Liver (tissue), 3 donors: ENCODE measurements at regions not wholly inside any gene's neighbourhood (a gene's known extent, or its start where the extent isn't known, plus 50 kb on each side); places are given as distances from the start of the nearest gene placed in this dataset.

ENCODE experiments used
- ATF3 ChIP-seq: IDR thresholded peaks from 2 replicates; pipeline ENCODE4 v1.6.1; 2016; ENCODE audit warnings: antibody characterized with exemption
- CTCF ChIP-seq: fragments of 150-350 bp; IDR thresholded peaks from 2 replicates; pipeline ENCODE4 v1.5.1; 2017; ENCODE audit warnings: improper control_type of control experiment, low read depth, low read length; ENCODE audit not compliant: missing input control
- EGR1 ChIP-seq, 2 donors: IDR thresholded peaks; 2 replicates each; pipeline ENCODE4 v1.6.1; 2016 to 2018; ENCODE audit warnings: antibody characterized with exemption in 2 of 2, low read depth in 2 of 2
- FOXA1 ChIP-seq: IDR thresholded peaks from 2 replicates; pipeline ENCODE4 v1.6.1; 2016; ENCODE audit warnings: antibody characterized with exemption
- HNF4G ChIP-seq: IDR thresholded peaks from 2 replicates; pipeline ENCODE4 v1.6.1; 2016; ENCODE audit warnings: antibody characterized with exemption
- JUND ChIP-seq, 2 donors: IDR thresholded peaks; 2 replicates each; pipeline ENCODE4 v1.6.1; 2016; ENCODE audit warnings: antibody characterized with exemption in 2 of 2
- MAX ChIP-seq: IDR thresholded peaks from 2 replicates; pipeline ENCODE4 v1.6.1; 2016; ENCODE audit warnings: antibody characterized with exemption
- RAD21 ChIP-seq, 2 donors: IDR thresholded peaks; 2 replicates each; pipeline ENCODE4 v1.6.1; 2016; ENCODE audit warnings: antibody characterized with exemption in 2 of 2, mild to moderate bottlenecking in 2 of 2
- REST ChIP-seq: IDR thresholded peaks from 2 replicates; pipeline ENCODE4 v1.6.1; 2016; ENCODE audit warnings: antibody characterized with exemption, mild to moderate bottlenecking
- RXRA ChIP-seq, 2 donors: IDR thresholded peaks; 2 replicates each; pipeline ENCODE4 v1.6.1; 2017 to 2018; ENCODE audit warnings: antibody characterized with exemption in 2 of 2, mild to moderate bottlenecking in 1 of 2
- TAF1 ChIP-seq: conservative IDR thresholded peaks from 2 replicates; pipeline ENCODE4 v1.6.1; 2016; ENCODE audit warnings: antibody characterized with exemption, mild to moderate bottlenecking
- YY1 ChIP-seq: IDR thresholded peaks from 2 replicates; pipeline ENCODE4 v1.6.1; 2016; ENCODE audit warnings: antibody characterized with exemption, mild to moderate bottlenecking
- donor health status: healthy.
- donor health status: healthy.

- TF ChIP-seq EGR1 (IDR thresholded peaks at IDR 0.05; ENCODE audit: low read depth in 2 of 2) = no peak
- TF ChIP-seq MAX = no peak
- no peak for TF ChIP-seq YY1
- TF ChIP-seq CTCF = no peak
- no peak for TF ChIP-seq REST
- no peak for TF ChIP-seq RXRA (IDR thresholded peaks at IDR 0.05)
- TF ChIP-seq HNF4G = no peak
- no peak for TF ChIP-seq TAF1
- TF ChIP-seq ATF3 = no peak
- no peak for TF ChIP-seq RAD21 (IDR thresholded peaks at IDR 0.05)
- TF ChIP-seq JUND (IDR thresholded peaks at IDR 0.05) = no peak
- no peak for TF ChIP-seq FOXA1
Measured at GRCh38 chr16:65547772-65548446, 426.0 kb upstream of the CDH11 start.
